Left ventricle myocardium inferior (tissue), 1 donor: ENCODE measurements at regions not wholly inside any gene's neighbourhood (a gene's known extent, or its start where the extent isn't known, plus 50 kb on each side); places are given as distances from the start of the nearest gene placed in this dataset.

Experiments
- DNase-seq: peaks from one replicate; pipeline ENCODE4 v3.0.0-alpha.2; 2020
- H3K27ac ChIP-seq: fragments of 200-600 bp; replicated peaks from 2 replicates; pipeline ENCODE4 v1.8.0; 2021
- H3K27me3 ChIP-seq: fragments of 200-600 bp; 2 replicates; pipeline ENCODE4 v1.8.0; 2021; ENCODE audit warnings: low read depth
- H3K36me3 ChIP-seq: fragments of 200-600 bp; 2 replicates; pipeline ENCODE4 v1.8.0; 2021
- H3K4me1 ChIP-seq: fragments of 200-600 bp; 2 replicates; pipeline ENCODE4 v1.8.0; 2021
- H3K4me3 ChIP-seq: fragments of 200-600 bp; 2 replicates; pipeline ENCODE4 v1.8.0; 2021; ENCODE audit warnings: mild to moderate bottlenecking, moderate library complexity
- H3K9me3 ChIP-seq: fragments of 200-600 bp; replicated peaks from 2 replicates; pipeline ENCODE4 v1.8.0; 2021
- CTCF ChIP-seq: fragments of 200-600 bp; IDR thresholded peaks from 2 replicates; pipeline ENCODE4 v1.8.0; 2021; ENCODE audit warnings: antibody characterized with exemption, mild to moderate bottlenecking, borderline replicate concordance
- intact Hi-C: fragments of 100-400 bp; cut with micrococcal nuclease; formaldehyde crosslinking; loops from one replicate; pipeline ENCODE4 v1.11.0; 2022
- donor health status: DM: no; HTN: yes; CAD: no; lungs with severe emphysema.

- no peak for DNase-seq
- peaks cover 22% of the 10 kb centered on the region for H3K27me3 ChIP-seq
- no peaks in the 10 kb centered on the region for H3K9me3 ChIP-seq
- H3K36me3 ChIP-seq = no peaks in the 10 kb centered on the region
- H3K4me3 ChIP-seq = no peak overlapping the region
- intact Hi-C loops = no loop called here
- H3K27ac ChIP-seq = no peak overlapping the region
- no peak for TF ChIP-seq CTCF
- H3K4me1 ChIP-seq = no peaks in the 10 kb centered on the region
These were observed 269.4 kb downstream of the TDRD15 start for GRCh38 chr2:21393173-21393572.

GRCh38 chr2:21395366-21395765 is 271.6 kb downstream of the TDRD15 start:
- H3K27me3 ChIP-seq = peaks cover 16% of the 10 kb centered on the region
- H3K4me3 ChIP-seq = no peak overlapping the region
- TF ChIP-seq CTCF = peak; percentile 48
- intact Hi-C loops = no loop called here
- no peaks in the 10 kb centered on the region for H3K36me3 ChIP-seq
- no peak overlapping the region for H3K27ac ChIP-seq
- DNase-seq = no peak
- no peaks in the 10 kb centered on the region for H3K9me3 ChIP-seq
- no peaks in the 10 kb centered on the region for H3K4me1 ChIP-seq

- Histone ChIP-seq H3K9me3 (no peaks in the 10 kb centered on the region), H3K4me3 (no peak overlapping the region), H3K4me1 (no peaks in the 10 kb centered on the region), H3K27ac (no peak overlapping the region), H3K36me3 (no peaks in the 10 kb centered on the region), H3K27me3 (peaks cover 24% of the 10 kb centered on the region)
- no peak for DNase-seq
- intact Hi-C loops = no loop called here
- no peak for TF ChIP-seq CTCF
These were observed 272.5 kb downstream of the TDRD15 start for GRCh38 chr2:21396252-21396651.

- H3K36me3 ChIP-seq = no peaks in the 10 kb centered on the region
- no peaks in the 10 kb centered on the region for H3K9me3 ChIP-seq
- intact Hi-C loops = no loop called here
- H3K4me3 ChIP-seq = no peak overlapping the region
- H3K27ac ChIP-seq = no peak overlapping the region
- no peak for TF ChIP-seq CTCF
- no peak for DNase-seq
- H3K27me3 ChIP-seq = peaks cover 24% of the 10 kb centered on the region
- no peaks in the 10 kb centered on the region for H3K4me1 ChIP-seq
These were observed 277.4 kb downstream of the TDRD15 start for GRCh38 chr2:21401022-21401698.

GRCh38 chr2:21404137-21404536 is 280.4 kb downstream of the TDRD15 start:
- no peak for TF ChIP-seq CTCF
- Histone ChIP-seq H3K4me1 (no peaks in the 10 kb centered on the region), H3K9me3 (no peaks in the 10 kb centered on the region), H3K4me3 (no peak overlapping the region), H3K27me3 (peaks cover 24% of the 10 kb centered on the region), H3K27ac (no peak overlapping the region), H3K36me3 (no peaks in the 10 kb centered on the region)
- DNase-seq = no peak
- intact Hi-C loops = no loop called here
